ENCODE measurements at regions not wholly inside any gene's neighbourhood (a gene's known extent, or its start where the extent isn't known, plus 50 kb on each side); places are given as distances from the start of the nearest gene placed in this dataset.

- Histone ChIP-seq H3K27ac (no peak overlapping the region), H3K4me1 (no peaks in the 10 kb centered on the region), H3K27me3 (no peaks in the 10 kb centered on the region), H3K36me3 (no peaks in the 10 kb centered on the region), H3K9me3 (no peaks in the 10 kb centered on the region), H3K4me3 (no peak overlapping the region)
- no peak for DNase-seq
- TF ChIP-seq, protein P1, sequence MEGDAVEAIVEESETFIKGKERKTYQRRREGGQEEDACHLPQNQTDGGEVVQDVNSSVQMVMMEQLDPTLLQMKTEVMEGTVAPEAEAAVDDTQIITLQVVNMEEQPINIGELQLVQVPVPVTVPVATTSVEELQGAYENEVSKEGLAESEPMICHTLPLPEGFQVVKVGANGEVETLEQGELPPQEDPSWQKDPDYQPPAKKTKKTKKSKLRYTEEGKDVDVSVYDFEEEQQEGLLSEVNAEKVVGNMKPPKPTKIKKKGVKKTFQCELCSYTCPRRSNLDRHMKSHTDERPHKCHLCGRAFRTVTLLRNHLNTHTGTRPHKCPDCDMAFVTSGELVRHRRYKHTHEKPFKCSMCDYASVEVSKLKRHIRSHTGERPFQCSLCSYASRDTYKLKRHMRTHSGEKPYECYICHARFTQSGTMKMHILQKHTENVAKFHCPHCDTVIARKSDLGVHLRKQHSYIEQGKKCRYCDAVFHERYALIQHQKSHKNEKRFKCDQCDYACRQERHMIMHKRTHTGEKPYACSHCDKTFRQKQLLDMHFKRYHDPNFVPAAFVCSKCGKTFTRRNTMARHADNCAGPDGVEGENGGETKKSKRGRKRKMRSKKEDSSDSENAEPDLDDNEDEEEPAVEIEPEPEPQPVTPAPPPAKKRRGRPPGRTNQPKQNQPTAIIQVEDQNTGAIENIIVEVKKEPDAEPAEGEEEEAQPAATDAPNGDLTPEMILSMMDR (IDR thresholded peaks at IDR 0.05): no peak
- intact Hi-C loops (cut with DNase I; ENCODE audit: low total_unique reads): no loop called here
These were observed 428.5 kb downstream of the NUP35 start for GRCh38 chr2:183552716-183553115.

- intact Hi-C loops (cut with DNase I; ENCODE audit: low total_unique reads): no loop called here
- H3K36me3 ChIP-seq: no peaks in the 10 kb centered on the region
- no peaks in the 10 kb centered on the region for H3K9me3 ChIP-seq
- no peak for DNase-seq
- no peaks in the 10 kb centered on the region for H3K27me3 ChIP-seq
- H3K4me1 ChIP-seq: no peaks in the 10 kb centered on the region
- H3K4me3 ChIP-seq: no peak overlapping the region
- TF ChIP-seq, protein P1 (IDR thresholded peaks at IDR 0.05): no peak
- H3K27ac ChIP-seq: no peak overlapping the region
These were observed 440.5 kb downstream of the NUP35 start for GRCh38 chr2:183564726-183565125.

DNA sequence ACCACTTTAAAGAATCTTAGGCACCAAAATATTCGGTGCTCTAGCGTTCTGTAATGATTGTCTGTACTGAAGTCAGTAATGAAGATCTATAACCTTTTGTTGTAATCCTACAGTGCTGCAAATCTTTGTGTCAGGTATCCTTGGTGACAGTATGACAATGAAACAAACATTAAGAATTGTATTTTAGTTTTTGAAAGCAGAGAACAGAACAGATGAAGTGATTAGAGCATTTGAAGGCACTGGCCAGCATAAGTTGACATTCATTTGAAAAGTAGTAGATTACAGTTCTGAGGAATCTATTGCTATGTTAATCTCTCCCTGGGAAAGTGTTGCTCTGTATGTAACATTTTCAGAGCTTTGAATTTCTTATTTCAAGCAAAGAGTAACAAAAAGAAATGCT, 451.2 kb downstream of the NUP35 start:
- Histone ChIP-seq H3K27me3 (no peaks in the 10 kb centered on the region), H3K36me3 (no peaks in the 10 kb centered on the region), H3K27ac (no peak overlapping the region), H3K4me1 (no peaks in the 10 kb centered on the region), H3K4me3 (no peak overlapping the region), H3K9me3 (no peaks in the 10 kb centered on the region)
- TF ChIP-seq, protein P1 (IDR thresholded peaks at IDR 0.05): no peak
- DNase-seq: no peak
- intact Hi-C loops (cut with DNase I; ENCODE audit: low total_unique reads): no loop called here

DNA sequence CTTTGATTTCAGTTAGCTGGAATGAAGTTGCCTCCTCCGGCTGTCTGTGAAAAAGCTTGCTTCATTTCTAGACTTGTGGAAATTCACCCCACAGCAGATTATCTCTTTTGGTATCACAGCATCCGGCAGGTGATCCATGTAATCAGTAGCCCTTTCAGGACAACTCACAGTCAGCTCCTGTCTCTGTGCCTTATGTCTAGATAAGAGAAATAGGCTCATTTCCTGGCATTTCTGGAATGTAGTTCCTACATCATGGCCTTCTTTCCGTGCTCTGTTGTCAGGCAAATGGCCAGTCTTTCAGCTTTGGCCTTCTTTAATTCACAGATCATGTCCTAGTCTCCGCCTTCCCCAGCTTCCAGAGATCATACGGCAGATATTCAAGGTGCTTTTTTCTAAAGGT, 455.4 kb downstream of the NUP35 start:
- no peaks in the 10 kb centered on the region for H3K36me3 ChIP-seq
- peaks cover 0 to 4% (median 0%) of the 10 kb centered on the region in 3 donors for H3K9me3 ChIP-seq
- intact Hi-C loops (cut with DNase I; ENCODE audit: low total_unique reads): no loop called here
- no peak overlapping the region for H3K27ac ChIP-seq
- H3K4me3 ChIP-seq: no peak overlapping the region
- H3K27me3 ChIP-seq: no peaks in the 10 kb centered on the region
- TF ChIP-seq, protein P1 (IDR thresholded peaks at IDR 0.05): no peak
- H3K4me1 ChIP-seq: no peaks in the 10 kb centered on the region
- DNase-seq: no peak

- Histone ChIP-seq H3K4me3 (no peak overlapping the region), H3K9me3 (no peaks in the 10 kb centered on the region), H3K27me3 (no peaks in the 10 kb centered on the region), H3K36me3 (no peaks in the 10 kb centered on the region), H3K4me1 (no peaks in the 10 kb centered on the region), H3K27ac (no peak overlapping the region)
- intact Hi-C loops (cut with DNase I; ENCODE audit: low total_unique reads): no loop called here
- TF ChIP-seq, protein P1 (IDR thresholded peaks at IDR 0.05): no peak
- no peak for DNase-seq
These were observed 468.0 kb downstream of the NUP35 start for GRCh38 chr2:183592271-183592670.

DNA sequence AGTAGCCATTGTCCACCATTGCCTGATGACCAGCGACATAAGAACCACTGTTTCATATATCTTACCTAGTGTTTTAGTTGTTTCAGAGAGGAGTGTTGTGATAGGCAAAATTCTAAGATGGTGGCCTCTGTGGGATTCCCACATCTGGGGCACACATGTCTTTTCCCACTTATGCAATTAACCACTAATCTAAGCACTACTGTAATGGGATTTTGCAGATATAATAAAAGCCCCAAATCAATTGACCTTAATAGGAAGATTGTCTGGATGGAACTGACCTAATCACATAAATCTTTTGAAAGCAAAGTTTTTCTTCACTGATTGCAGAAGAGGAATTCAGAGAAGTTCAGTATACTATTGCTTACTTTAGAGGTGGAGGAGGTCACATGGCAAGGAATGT, 469.9 kb downstream of the NUP35 start:
- Histone ChIP-seq H3K27ac (no peak overlapping the region), H3K36me3 (no peaks in the 10 kb centered on the region), H3K27me3 (no peaks in the 10 kb centered on the region), H3K4me3 (no peak overlapping the region), H3K4me1 (no peaks in the 10 kb centered on the region), H3K9me3 (no peaks in the 10 kb centered on the region)
- DNase-seq: no peak
- intact Hi-C loops (cut with DNase I; ENCODE audit: low total_unique reads): no loop called here
- TF ChIP-seq, protein P1 (IDR thresholded peaks at IDR 0.05): no peak

All from tibial artery (tissue), 4 donors.